ENCODE measurements at regions not wholly inside any gene's neighbourhood (a gene's known extent, or its start where the extent isn't known, plus 50 kb on each side); places are given as distances from the start of the nearest gene placed in this dataset.

- TF ChIP-seq CTCF (IDR thresholded peaks at IDR 0.05; ENCODE audit: low read depth, low read length, missing control alignments): no peak
- H3K4me3 ChIP-seq (ENCODE audit: low read depth, low read length): no peak overlapping the region
- no peak for DNase-seq (ENCODE audit: low read depth)
- in situ Hi-C loops (cut with HindIII; ENCODE audit: low sequenced_read_pairs): loop anchor here (5.0 kb wide), 1 partner anchor 33 kb away; no protein-coding TSS in a partner anchor
Measured at GRCh38 chr3:72210261-72210660, 425.3 kb upstream of the PROK2 start.

GRCh38 chr3:72205297-72205826, 420.4 kb upstream of the PROK2 start:
- H3K4me3 ChIP-seq (ENCODE audit: low read depth, low read length): no peak overlapping the region
- DNase-seq (ENCODE audit: low read depth): no peak
- no peak for TF ChIP-seq CTCF (IDR thresholded peaks at IDR 0.05; ENCODE audit: low read depth, low read length, missing control alignments)
- in situ Hi-C loops (cut with HindIII; ENCODE audit: low sequenced_read_pairs): no loop called here

- in situ Hi-C loops (cut with HindIII; ENCODE audit: low sequenced_read_pairs): no loop called here
- no peak overlapping the region for H3K4me3 ChIP-seq (ENCODE audit: low read depth, low read length)
- no peak for DNase-seq (ENCODE audit: low read depth)
- TF ChIP-seq CTCF (IDR thresholded peaks at IDR 0.05; ENCODE audit: low read depth, low read length, missing control alignments): no peak
Measured at GRCh38 chr3:72204452-72204851, 419.5 kb upstream of the PROK2 start.

GRCh38 chr3:72203613-72204349, 418.8 kb upstream of the PROK2 start:
- H3K4me3 ChIP-seq (ENCODE audit: low read depth, low read length): no peak overlapping the region
- DNase-seq (ENCODE audit: low read depth): no peak
- TF ChIP-seq CTCF (IDR thresholded peaks at IDR 0.05; ENCODE audit: low read depth, low read length, missing control alignments): no peak
- in situ Hi-C loops (cut with HindIII; ENCODE audit: low sequenced_read_pairs): no loop called here

- TF ChIP-seq CTCF (IDR thresholded peaks at IDR 0.05; ENCODE audit: low read depth, low read length, missing control alignments): no peak
- DNase-seq (ENCODE audit: low read depth): no peak
- in situ Hi-C loops (cut with HindIII; ENCODE audit: low sequenced_read_pairs): no loop called here
- H3K4me3 ChIP-seq (ENCODE audit: low read depth, low read length): no peak overlapping the region
Measured at GRCh38 chr3:72203105-72203504, 418.2 kb upstream of the PROK2 start.

- no peak overlapping the region for H3K4me3 ChIP-seq (ENCODE audit: low read depth, low read length)
- in situ Hi-C loops (cut with HindIII; ENCODE audit: low sequenced_read_pairs): no loop called here
- no peak for DNase-seq (ENCODE audit: low read depth)
- TF ChIP-seq CTCF (IDR thresholded peaks at IDR 0.05; ENCODE audit: low read depth, low read length, missing control alignments): no peak
Measured at GRCh38 chr3:72200332-72200731, 415.4 kb upstream of the PROK2 start.
